Tibial artery (tissue), 4 donors: ENCODE measurements at regions not wholly inside any gene's neighbourhood (a gene's known extent, or its start where the extent isn't known, plus 50 kb on each side); places are given as distances from the start of the nearest gene placed in this dataset.

Experiments
- DNase-seq, 2 donors: peaks; one replicate each; pipeline ENCODE4 v3.0.0-alpha.2; 2019
- H3K27ac ChIP-seq, 2 donors: fragments of 200-600 bp; sonication (generic) in 1 of 2; 1 replicate in 1 of 2; 2 replicates in 1 of 2; pipeline ENCODE4 v1.5.1; 2018 to 2019; ENCODE audit warnings: mild to moderate bottlenecking in 1 of 2
- H3K27me3 ChIP-seq, 2 donors: fragments of 200-600 bp; sonication (generic) in 1 of 2; one replicate each; pipeline versions ENCODE4 v1.5.1 to v1.6.0; 2016 to 2019
- H3K36me3 ChIP-seq, 3 donors: fragments of 200-600 bp; sonication (generic) in 2 of 3; one replicate each; pipeline ENCODE4 v1.5.1; 2016 to 2019; ENCODE audit warnings: mild to moderate bottlenecking in 2 of 3
- H3K4me1 ChIP-seq, 4 donors: fragments of 200-600 bp; sonication (generic) in 2 of 4; 1 replicate in 3 of 4; 2 replicates in 1 of 4; pipeline ENCODE4 v1.5.1; 2016 to 2019
- H3K4me3 ChIP-seq, 2 donors: fragments of 200-600 bp; sonication (generic) in 1 of 2; 1 replicate in 1 of 2; 2 replicates in 1 of 2; pipeline ENCODE4 v1.5.1; 2018 to 2019; ENCODE audit warnings: mild to moderate bottlenecking in 2 of 2
- H3K9me3 ChIP-seq, 3 donors: fragments of 200-600 bp; sonication (generic) in 1 of 3; one replicate each; pipeline ENCODE4 v1.5.1; 2016 to 2019
- CTCF ChIP-seq, 2 experiments: fragments of 200-600 bp in 1 of 2; fragments of 450-650 bp in 1 of 2; IDR thresholded peaks; one replicate each; pipeline ENCODE4 v1.5.1; 2017 to 2019; ENCODE audit warnings: antibody characterized with exemption in 2 of 2, mild to moderate bottlenecking in 1 of 2, moderate library complexity in 1 of 2
- intact Hi-C: fragments of 100-400 bp; cut with DNase I; formaldehyde crosslinking; loops from one replicate; pipeline ENCODE4 v1.15.0; 2023; ENCODE audit warnings: low total_unique reads

- TF ChIP-seq CTCF (IDR thresholded peaks at IDR 0.05) = no peak
- intact Hi-C loops = loop anchor here (5.0 kb wide), 1 partner anchor 73 kb away; the partner anchor contains the start of gene GLI2
Observed at GRCh38 chr2:120809609-120810440, 74.2 kb downstream of the GLI2 start.

GRCh38 chr2:120810639-120811038, 75.0 kb downstream of the GLI2 start:
- TF ChIP-seq CTCF (IDR thresholded peaks at IDR 0.05) = no peak
- peaks cover 0 to 16% (median 14%) of the 10 kb centered on the region in 4 donors for H3K4me1 ChIP-seq
- no peaks in the 10 kb centered on the region for H3K9me3 ChIP-seq
- no peak for DNase-seq
- H3K27me3 ChIP-seq = no peaks in the 10 kb centered on the region
- H3K27ac ChIP-seq = no peak overlapping the region
- intact Hi-C loops = no loop called here
- no peaks in the 10 kb centered on the region for H3K36me3 ChIP-seq
- no peak overlapping the region for H3K4me3 ChIP-seq

More at GRCh38 chr2:120809609-120810440, 74.2 kb downstream of the GLI2 start:
- no peaks in the 10 kb centered on the region for H3K9me3 ChIP-seq
- H3K4me1 ChIP-seq = peaks cover 0 to 24% (median 20%) of the 10 kb centered on the region in 4 donors
- H3K27ac ChIP-seq = no peak overlapping the region
- H3K4me3 ChIP-seq = no peak overlapping the region
- H3K36me3 ChIP-seq = no peaks in the 10 kb centered on the region
- DNase-seq = no peak
- H3K27me3 ChIP-seq = no peaks in the 10 kb centered on the region

GRCh38 chr2:120812866-120813265, 77.2 kb downstream of the GLI2 start:
- no peak for TF ChIP-seq CTCF (IDR thresholded peaks at IDR 0.05)
- intact Hi-C loops = no loop called here
- peaks cover 0 to 5% (median 3%) of the 10 kb centered on the region in 4 donors for H3K4me1 ChIP-seq
- DNase-seq = no peak
- H3K36me3 ChIP-seq = no peaks in the 10 kb centered on the region
- H3K27ac ChIP-seq = no peak overlapping the region
- H3K4me3 ChIP-seq = no peak overlapping the region
- no peaks in the 10 kb centered on the region for H3K9me3 ChIP-seq
- H3K27me3 ChIP-seq = no peaks in the 10 kb centered on the region

- TF ChIP-seq CTCF (IDR thresholded peaks at IDR 0.05) = no peak
- no peaks in the 10 kb centered on the region for H3K36me3 ChIP-seq
- DNase-seq = no peak
- intact Hi-C loops = no loop called here
- no peak overlapping the region for H3K27ac ChIP-seq
- no peaks in the 10 kb centered on the region for H3K9me3 ChIP-seq
- no peak overlapping the region for H3K4me3 ChIP-seq
- peaks cover 0 to 20% (median 15%) of the 10 kb centered on the region in 4 donors for H3K4me1 ChIP-seq
- no peaks in the 10 kb centered on the region for H3K27me3 ChIP-seq
Observed at GRCh38 chr2:120814352-120814751, 78.7 kb downstream of the GLI2 start.

- Histone ChIP-seq H3K27me3 (no peaks in the 10 kb centered on the region), H3K27ac (no peak overlapping the region), H3K9me3 (no peaks in the 10 kb centered on the region), H3K36me3 (no peaks in the 10 kb centered on the region), H3K4me1 (peaks cover 0 to 30% (median 24%) of the 10 kb centered on the region in 4 donors), H3K4me3 (no peak overlapping the region)
- DNase-seq = peak in 1 of 2 donors; percentile 48
- TF ChIP-seq CTCF (IDR thresholded peaks at IDR 0.05) = no peak
- intact Hi-C loops = no loop called here
Observed at GRCh38 chr2:120815292-120815691, 79.6 kb downstream of the GLI2 start.
